NCI-H748 (cell line): ENCODE measurements at regions not wholly inside any gene's neighbourhood (a gene's known extent, or its start where the extent isn't known, plus 50 kb on each side); places are given as distances from the start of the nearest gene placed in this dataset.

ENCODE experiments used
- DNase-seq: peaks from one replicate; lab custom pipeline; 2025; ENCODE audit not compliant: unreplicated experiment; lab: John Stamatoyannopoulos, UW

DNA sequence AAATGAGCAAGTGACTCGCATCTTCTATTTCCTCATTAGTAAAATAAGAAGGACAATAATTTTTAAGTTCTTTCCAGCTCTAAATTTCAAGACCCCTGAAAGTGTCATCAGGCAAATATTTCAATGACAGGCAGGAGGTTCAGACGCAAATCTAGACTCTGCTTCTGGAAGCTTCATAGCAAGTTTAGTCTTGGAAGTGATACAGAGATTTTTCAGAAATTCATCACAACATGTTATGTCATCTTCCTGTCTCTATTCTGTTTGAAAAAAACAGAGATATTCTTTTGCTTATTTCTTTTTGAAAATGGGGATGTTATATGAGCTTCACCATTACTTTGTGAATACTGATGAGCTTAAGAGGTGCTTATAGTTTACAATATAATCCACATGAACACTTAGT is 74.0 kb downstream of the C3orf85 start:
- no peak for DNase-seq

DNA sequence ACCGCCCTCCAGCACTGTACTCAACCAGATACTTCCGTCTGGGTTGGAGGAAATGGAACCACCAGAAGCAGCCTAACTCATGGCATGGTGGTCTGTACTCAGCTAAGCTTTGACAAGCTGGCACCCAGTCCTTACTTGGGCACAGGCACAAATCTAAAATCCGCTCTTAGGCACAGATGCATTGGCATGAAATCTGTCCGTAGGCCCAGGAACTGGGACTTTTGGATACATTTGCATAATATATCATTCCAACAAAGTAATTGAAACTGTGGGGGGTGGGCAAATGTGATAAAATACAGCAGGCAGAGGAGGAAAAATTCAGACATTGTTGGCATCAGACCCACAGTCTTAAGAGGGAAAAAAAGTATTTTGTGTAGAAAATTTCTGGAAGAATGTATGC is 75.4 kb downstream of the C3orf85 start:
- no peak for DNase-seq

DNA sequence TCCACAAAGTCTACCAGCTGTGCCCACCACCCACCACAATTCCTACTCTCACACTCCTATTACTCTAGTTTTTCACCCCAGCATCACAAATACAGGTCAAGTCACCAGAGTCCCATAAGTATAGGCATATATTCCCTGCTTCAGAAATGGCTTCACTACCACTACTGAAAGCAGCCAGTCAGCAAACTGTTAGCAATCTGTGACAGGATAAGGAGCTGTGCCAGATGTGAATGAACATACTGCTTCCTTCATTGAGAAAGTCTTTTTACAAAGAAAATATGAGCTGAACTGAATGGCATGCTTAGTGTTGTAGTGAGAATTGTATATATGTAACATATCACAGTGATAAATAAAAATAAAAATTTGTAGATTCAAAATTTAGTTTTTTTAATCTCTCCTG is 76.8 kb downstream of the C3orf85 start:
- no peak for DNase-seq

DNA sequence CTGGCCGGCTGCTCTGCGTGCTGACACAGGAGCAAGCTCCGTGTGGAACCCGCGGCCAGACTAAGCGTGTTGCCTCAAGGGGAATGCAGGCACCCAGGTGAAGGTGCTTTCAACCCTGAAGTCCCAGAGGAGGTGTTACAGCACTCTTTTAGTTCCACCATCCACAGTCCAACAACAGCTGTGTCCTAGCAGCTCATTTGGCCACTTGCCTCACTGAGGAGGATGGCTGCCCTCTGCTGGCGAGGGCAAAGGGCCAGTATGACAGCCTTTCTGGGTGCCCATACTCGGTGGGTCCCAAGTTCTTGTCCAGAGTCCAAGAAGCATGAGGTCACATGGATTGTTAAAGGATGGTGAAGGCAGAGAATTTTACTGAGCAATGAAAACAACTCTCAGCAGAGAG is 87.8 kb downstream of the C3orf85 start:
- peak; percentile 30 for DNase-seq

DNA sequence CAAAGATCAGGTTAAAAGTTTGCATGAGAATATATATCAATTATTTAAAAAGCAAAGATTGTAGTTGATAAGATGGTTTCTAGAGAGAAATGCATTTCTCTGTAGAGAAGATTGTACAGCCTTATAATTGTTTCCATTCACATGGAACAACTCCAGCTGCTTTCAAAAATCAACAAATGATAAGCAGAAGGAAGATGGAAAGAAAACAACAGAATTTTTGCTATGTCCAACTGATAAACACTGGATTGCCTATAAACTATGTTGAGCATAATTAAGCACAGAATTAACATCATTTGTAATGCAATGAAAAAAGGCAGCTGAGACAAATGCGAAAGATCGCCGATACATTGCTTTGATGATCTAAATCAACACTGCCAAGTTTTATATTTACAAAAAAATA is 89.0 kb downstream of the C3orf85 start:
- DNase-seq = no peak

DNA sequence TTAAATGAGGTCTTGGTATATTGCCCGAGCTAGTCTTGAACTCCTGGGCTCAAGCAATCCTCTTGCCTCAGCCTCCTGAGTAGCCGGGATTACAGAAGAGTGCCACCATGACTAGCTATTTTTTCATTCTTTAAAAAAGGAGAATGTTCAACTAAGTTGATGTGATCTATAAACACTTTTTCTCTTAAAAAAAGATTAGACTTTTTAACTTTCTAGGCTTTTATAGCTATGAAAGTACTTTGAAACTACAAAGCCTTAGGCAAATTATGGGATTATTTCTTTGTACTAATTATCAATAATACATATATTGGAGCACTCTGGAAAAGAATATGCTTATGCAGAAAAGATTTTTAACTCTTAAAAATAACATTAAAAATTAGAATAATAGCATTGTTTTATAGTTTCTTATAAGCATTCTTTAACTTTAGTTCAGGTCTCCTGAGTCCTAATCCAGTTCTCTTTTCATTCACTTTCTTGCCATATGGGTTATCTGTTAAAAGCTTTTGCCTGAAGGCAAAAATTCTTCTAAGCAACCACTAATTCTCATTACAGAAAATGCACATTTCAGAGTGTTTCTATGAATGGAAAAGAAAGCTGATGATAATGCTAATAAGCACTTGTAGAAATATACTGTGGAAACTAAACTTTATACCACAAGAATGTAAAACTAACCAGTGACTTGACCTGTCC is 87.8 kb downstream of the DPPA2 start:
- no peak for DNase-seq

DNA sequence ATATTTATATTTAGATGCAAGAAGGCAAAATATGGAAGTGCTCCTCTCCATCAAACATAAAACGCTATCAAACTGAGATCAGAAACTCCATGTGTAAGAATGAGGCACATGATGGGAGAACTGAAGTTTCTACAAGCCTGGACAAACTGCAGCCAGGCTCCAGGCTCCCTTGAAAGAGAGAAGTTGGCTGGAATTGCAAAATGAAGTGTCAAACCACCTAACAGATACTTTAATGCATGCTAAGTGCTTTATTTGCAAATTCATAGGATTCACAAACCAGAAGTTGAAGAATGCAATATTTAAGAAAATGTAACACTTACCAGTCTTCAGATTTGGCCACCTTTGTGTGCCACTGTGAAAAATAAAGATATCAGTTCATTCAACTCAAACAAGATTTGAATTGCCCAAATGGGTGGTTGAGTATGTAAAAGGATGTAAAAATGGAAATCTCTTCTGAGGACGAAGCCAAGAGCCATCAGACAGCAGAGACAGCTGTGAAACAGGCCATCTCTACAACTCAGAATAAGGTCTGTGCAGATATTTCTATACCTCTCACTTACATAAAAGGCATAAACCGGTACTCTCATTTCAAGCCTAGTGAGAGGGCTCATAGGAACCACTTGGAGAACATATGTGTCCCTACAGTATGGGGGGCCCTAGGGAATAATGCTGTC is 87.0 kb downstream of the DPPA2 start:
- DNase-seq = no peak

DNA sequence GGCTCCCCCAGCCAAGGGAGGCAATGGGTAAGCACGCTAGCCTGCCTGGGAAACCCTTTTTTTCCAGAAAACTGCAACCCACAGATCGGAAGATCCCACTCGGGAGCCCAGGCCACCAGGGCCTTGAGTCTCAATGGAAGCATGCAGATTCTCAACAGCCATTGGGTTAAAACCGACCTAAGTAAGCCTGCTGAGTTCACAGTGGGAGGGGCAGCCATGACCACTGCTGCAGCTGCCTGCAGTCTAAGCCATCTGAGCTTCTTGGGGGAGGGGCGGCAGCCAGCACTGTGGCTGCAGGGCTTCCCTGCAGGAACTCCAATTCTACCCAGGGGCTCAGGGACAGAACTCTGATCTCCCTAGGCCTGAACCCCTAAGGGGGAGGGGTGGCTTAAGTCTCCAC is 82.0 kb downstream of the DPPA2 start:
- DNase-seq = peak; percentile 4

DNA sequence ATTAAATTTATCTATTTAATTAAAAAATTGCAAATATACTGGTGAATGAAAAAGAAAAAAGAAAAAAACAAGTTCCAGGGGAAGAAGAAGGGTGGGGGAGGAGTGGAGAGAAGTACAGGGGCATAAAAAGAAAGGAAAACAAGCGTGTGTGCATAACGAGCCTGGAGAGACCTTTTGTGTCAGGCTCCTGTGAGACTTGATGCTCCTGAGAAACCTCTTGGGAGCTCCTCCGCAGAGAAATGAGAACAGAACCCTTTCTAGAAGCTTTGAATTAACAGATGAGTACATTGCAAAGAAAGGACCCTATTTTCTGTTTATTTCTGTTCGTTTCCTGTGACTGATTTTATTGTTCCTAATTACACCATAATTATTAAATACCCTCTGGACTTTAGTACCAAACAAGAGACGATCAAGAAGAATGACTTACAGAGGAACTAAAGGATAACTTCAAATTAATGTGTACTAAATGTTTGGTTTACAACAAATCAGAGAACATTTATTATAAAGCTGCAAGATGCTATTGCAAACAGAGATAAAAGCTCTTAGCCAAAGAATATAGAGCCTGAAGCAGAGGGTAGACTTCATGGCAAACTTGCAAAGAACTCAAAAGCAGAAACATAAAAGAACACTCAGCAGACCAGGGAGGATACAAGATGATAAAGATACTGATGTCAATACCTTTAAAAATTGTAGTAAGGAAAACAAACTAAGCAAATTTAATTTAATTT is 74.7 kb downstream of the DPPA2 start:
- peak; percentile 5 for DNase-seq

DNA sequence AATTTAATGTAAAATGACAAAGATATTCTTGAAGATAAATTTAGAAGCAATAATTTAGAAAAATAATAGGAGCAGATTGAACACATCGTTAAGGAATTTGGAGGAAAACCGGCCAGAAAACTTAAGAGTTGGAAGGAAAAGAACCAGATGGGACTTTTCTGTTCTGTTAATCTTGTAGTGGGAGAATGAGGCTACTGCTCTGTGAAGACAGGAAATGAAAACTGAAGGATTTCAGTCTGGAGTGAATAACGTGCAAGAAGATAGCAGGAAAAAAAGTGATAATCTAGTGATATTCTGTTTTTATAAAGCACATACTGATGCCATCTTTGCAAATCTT is 74.2 kb downstream of the DPPA2 start:
- DNase-seq = no peak
